Kidney epithelial cell (primary cell): ENCODE measurements at regions not wholly inside any gene's neighbourhood (a gene's known extent, or its start where the extent isn't known, plus 50 kb on each side); places are given as distances from the start of the nearest gene placed in this dataset.
"Not testable (repeated sequence)": the region's sequence is repeated elsewhere in the genome, so short reads cannot be mapped to it uniquely, and the experiment has no call there.

Source experiments
- DNase-seq: peaks from one replicate; pipeline ENCODE4 v3.0.0-alpha.2; 2010; ENCODE audit warnings: low read depth
- H3K27me3 ChIP-seq: 2 replicates; pipeline ENCODE4 v1.6.0; 2011; ENCODE audit warnings: low read length; ENCODE audit not compliant: control insufficient read depth, insufficient read depth
- H3K36me3 ChIP-seq: 2 replicates; pipeline ENCODE4 v1.5.1; 2011; ENCODE audit warnings: low read length; ENCODE audit not compliant: control insufficient read depth, insufficient read depth
- H3K4me3 ChIP-seq: 2 replicates; pipeline ENCODE4 v1.5.1; 2011; ENCODE audit warnings: low read depth, mild to moderate bottlenecking, control low read depth, low read length
- CTCF ChIP-seq: IDR thresholded peaks from 2 replicates; pipeline ENCODE4 v1.5.1; 2011; ENCODE audit warnings: mild to moderate bottlenecking, moderate library complexity, low read length, control low read depth, inconsistent platforms; ENCODE audit not compliant: insufficient read depth, poor library complexity, severe bottlenecking

DNA sequence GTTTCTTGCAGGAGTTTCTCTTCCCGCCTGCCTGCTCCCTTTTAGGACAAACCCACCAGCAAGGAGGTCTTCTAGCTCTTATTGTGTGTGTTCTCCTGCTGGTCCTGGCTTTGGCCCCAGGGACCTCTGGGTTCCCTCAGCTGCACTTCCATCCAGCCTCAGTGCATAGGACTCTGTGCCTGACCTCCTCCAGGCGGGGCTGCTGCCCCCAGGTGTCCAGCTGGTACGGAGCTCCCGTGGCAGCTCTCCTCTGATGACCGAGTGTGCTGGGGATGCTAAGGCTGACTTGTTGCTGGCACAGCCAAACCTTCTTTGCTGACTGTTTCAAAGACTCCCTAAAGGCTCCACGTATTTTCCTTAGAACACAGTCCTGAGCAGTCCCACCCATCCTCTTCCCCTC is 126.5 kb downstream of the GPCPD1 start:
- peaks cover 8% of the 10 kb centered on the region for H3K27me3 ChIP-seq
- no peaks in the 10 kb centered on the region for H3K36me3 ChIP-seq
- DNase-seq, result no peak
- no peak for TF ChIP-seq CTCF
- H3K4me3 ChIP-seq, result no peak overlapping the region

DNA sequence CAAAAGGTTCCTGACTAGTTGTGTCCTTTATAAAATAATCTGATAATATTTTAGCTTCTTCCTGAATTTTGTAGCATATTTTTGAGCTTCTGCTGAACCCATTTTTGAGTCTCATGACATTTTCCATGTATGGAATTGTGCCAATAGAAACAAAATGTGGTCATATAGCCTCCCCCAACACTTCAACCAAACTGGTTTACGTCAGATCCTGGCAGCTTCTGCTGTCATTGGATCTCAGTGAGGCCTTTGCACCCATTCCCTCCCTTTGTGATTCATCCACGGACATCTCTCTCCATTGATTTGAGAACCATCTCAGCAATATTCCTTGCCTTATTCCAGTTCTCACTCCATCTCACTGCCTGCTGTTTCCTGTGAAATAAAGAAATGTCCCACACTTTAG is 128.0 kb downstream of the GPCPD1 start:
- no peak for TF ChIP-seq CTCF
- no peak for DNase-seq
- peaks cover 8% of the 10 kb centered on the region for H3K27me3 ChIP-seq

GRCh38 chr20:5481872-5482271 is 128.9 kb downstream of the GPCPD1 start:
- Histone ChIP-seq H3K4me3 (no peak overlapping the region), H3K27me3 (peaks cover 8% of the 10 kb centered on the region), H3K36me3 (no peaks in the 10 kb centered on the region)
- DNase-seq, result no peak
- TF ChIP-seq CTCF, result no peak

More for the DNA sequence above, 128.0 kb downstream of the GPCPD1 start:
- no peaks in the 10 kb centered on the region for H3K36me3 ChIP-seq
- no peak overlapping the region for H3K4me3 ChIP-seq

DNA sequence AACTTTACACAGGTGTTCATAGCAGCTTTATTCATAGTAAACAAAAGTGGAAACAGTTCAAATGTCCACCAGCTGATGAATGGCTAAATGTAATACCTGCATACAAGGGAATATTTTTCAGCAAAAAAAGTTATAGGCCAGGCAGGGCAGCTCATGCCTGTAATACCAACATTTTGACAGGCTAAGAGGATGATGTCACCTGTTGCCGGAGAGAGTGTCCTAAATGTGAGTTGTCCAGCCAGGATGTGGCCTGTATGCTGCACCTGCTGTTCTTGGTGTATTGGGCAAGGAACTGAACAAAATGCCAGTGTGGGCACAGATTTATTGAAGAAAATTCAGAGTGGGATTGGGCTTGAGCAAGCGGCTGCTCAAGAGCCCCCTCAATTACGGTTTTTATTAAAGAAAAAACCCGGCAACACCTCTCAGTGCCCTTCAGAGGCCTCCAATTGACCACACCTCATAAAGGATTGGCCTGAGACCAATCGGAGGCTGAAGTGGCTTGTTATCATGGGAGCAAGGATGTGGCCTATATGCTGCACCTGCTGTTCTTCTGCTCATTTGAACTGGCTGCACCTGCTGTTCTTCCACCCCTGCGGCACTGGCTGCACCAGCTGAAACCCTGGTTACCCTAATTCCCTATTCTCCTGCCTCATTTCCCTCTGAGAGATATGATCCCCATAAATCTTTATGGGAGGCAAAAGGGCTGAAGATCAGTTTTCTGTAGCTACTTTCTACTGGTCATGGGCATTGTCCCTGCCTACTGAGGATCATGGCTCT is 129.8 kb downstream of the GPCPD1 start:
- no peak overlapping the region for H3K4me3 ChIP-seq
- no peak for DNase-seq
- TF ChIP-seq CTCF, result no peak
- H3K27me3 ChIP-seq, result peaks cover 8% of the 10 kb centered on the region
- no peaks in the 10 kb centered on the region for H3K36me3 ChIP-seq

GRCh38 chr20:5474646-5475550 is 135.9 kb downstream of the GPCPD1 start:
- Histone ChIP-seq H3K36me3 (no peaks in the 10 kb centered on the region), H3K27me3 (no peaks in the 10 kb centered on the region), H3K4me3 (no peak overlapping the region)
- no peak for TF ChIP-seq CTCF
- DNase-seq, result no peak

DNA sequence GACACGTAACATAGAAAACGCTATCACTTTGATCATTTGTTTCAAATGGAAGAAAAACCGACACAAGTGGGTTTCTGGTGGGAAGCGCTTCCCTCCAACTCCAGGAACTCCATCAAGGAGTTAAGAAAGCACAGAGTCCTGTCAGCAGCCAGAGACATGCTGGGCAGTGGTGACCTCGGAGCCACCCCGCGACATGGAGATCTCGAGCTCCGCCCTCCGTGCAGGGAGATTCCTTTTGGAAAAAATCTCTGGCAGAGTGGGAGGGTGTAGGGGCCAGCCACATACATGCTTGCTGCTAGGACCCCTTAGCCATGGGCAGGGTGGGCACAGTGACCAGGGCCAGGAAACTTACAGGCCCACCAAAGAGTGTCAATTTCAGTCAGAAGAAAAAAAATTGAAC is 138.9 kb downstream of the GPCPD1 start:
- DNase-seq, result not testable (repeated sequence)

More for the DNA sequence above, 138.9 kb downstream of the GPCPD1 start:
- not testable (repeated sequence) for H3K36me3 ChIP-seq, H3K27me3 ChIP-seq, H3K4me3 ChIP-seq
